Heart left ventricle (tissue), 16 donors: ENCODE measurements at regions not wholly inside any gene's neighbourhood (a gene's known extent, or its start where the extent isn't known, plus 50 kb on each side); places are given as distances from the start of the nearest gene placed in this dataset.

Experiments
- ATAC-seq, 4 donors: fragments of 200-7000 bp; cut with Tn5 transposase; one replicate each; pipeline ENCODE4 v1.9.1; 2020 to 2022; ENCODE audit warnings: moderate library complexity in 4 of 4, mild to moderate bottlenecking in 3 of 4, moderate number of reproducible peaks in 1 of 4
- DNase-seq, 5 donors: peaks; one replicate each; pipeline ENCODE4 v3.0.0-alpha.2; 2020
- H3K27ac ChIP-seq, 12 donors: fragments of 200-600 bp; sonication (generic) in 4 of 12; one replicate each; pipeline versions ENCODE4 v1.5.0 to v1.8.0; 2016 to 2022; ENCODE audit warnings: mild to moderate bottlenecking in 2 of 12
- H3K27me3 ChIP-seq, 9 donors: fragments of 200-600 bp; sonication (generic) in 2 of 9; one replicate each; pipeline versions ENCODE4 v1.5.1 to v1.8.0; 2016 to 2022; ENCODE audit warnings: mild to moderate bottlenecking in 3 of 9
- H3K36me3 ChIP-seq, 9 donors: fragments of 200-600 bp; sonication (generic) in 2 of 9; one replicate each; pipeline versions ENCODE4 v1.5.0 to v1.8.0; 2018 to 2022; ENCODE audit warnings: mild to moderate bottlenecking in 2 of 9
- H3K4me1 ChIP-seq, 12 donors: fragments of 200-600 bp; sonication (generic) in 4 of 12; one replicate each; pipeline versions ENCODE4 v1.5.0 to v1.8.0; 2016 to 2022; ENCODE audit warnings: mild to moderate bottlenecking in 3 of 12
- H3K4me3 ChIP-seq, 12 donors: fragments of 200-600 bp; sonication (generic) in 4 of 12; one replicate each; pipeline versions ENCODE4 v1.5.0 to v1.8.0; 2017 to 2022; ENCODE audit warnings: mild to moderate bottlenecking in 9 of 12, moderate library complexity in 4 of 12
- H3K9me3 ChIP-seq, 12 donors: fragments of 200-600 bp; sonication (generic) in 4 of 12; one replicate each; pipeline versions ENCODE4 v1.5.0 to v1.8.0; 2016 to 2022; ENCODE audit warnings: mild to moderate bottlenecking in 1 of 12
- CTCF ChIP-seq, 12 donors: fragments of 200-600 bp; sonication (generic) in 4 of 12; IDR thresholded peaks; one replicate each; pipeline versions ENCODE4 v1.5.0 to v1.8.0; 2018 to 2022; ENCODE audit warnings: antibody characterized with exemption in 12 of 12, mild to moderate bottlenecking in 5 of 12
- POLR2A ChIP-seq, 2 donors: fragments of 450-650 bp; IDR thresholded peaks; one replicate each; pipeline ENCODE4 v1.6.1; 2017; ENCODE audit warnings: antibody characterized with exemption in 2 of 2, mild to moderate bottlenecking in 2 of 2, moderate library complexity in 2 of 2
- WGBS, 4 donors: extraction: QIAGEN DNeasy Blood & Tissue Kit in 2 of 4; methylation state at CpG; one replicate each; pipeline versions ENCODE4 v1.1.5 to v1.1.7; 2013 to 2018; 5-methylcytosine and 5-hydroxymethylcytosine counted together
- intact Hi-C, 10 donors: fragments of 100-400 bp; cut with DNase I; formaldehyde crosslinking; loops; one replicate each; pipeline versions ENCODE4 v1.11.1 to v1.14.2; 2022
- donor health status: ischemic (EF 13 %, LVEDD 7.1; RV severe dilation, severe dysfunction).
- donor health status: healthy with polysubstance abuse.
- donor health status: DM: no; HTN: yes; CAD: no.
- donor health status: DM: no; HTN: no; CAD: no.
- donor health status: ischemic (EF 25% LVEDD 6.9; RV normal size, moderate dysfunction).
- donor health status: ischemic (EF 25% LVEDD 5.7; RV mildly dilated, moderate dysfunction).
- donor health status: healthy.
- donor health status: DM: yes; HTN: yes; CAD: no.
- donor health status: ischemic (EF 35%, LVEDD 5.7; RV mildly dilated, moderate dysfunction).
- donor health status: nonischemic (EF 11% LVEDD 7.7; RV severe dilation, severe dysfunction).
- donor health status: DM: yes; HTN: yes; CAD: no.
- donor health status: PGD.
- donor health status: ischemic (EF 29% LVEDD 5.4; RV normal size, mild dysfunction).
- donor health status: nonischemic (EF 23%, LVEDD 6.1; RV moderate dilation, normal function).

GRCh38 chrX:68936126-68936525 is 107.3 kb downstream of the EFNB1 start:
- peaks cover 0 to 41% (median 15%) of the 10 kb centered on the region in 12 donors for H3K4me1 ChIP-seq

GRCh38 chrX:68935362-68935761 is 106.5 kb downstream of the EFNB1 start:
- intact Hi-C loops, result loop anchor here in 4 of 10 donors (5.0 to 10.0 kb wide), 4 partner anchors 57 to 103 kb away; no protein-coding TSS in a partner anchor
- H3K4me1 ChIP-seq, result peaks cover 0 to 45% (median 17%) of the 10 kb centered on the region in 12 donors

More at GRCh38 chrX:68936126-68936525, 107.3 kb downstream of the EFNB1 start:
- intact Hi-C loops, result loop anchor here in 4 of 10 donors (5.0 to 10.0 kb wide), 4 partner anchors 56 to 104 kb away; no protein-coding TSS in a partner anchor
- Histone ChIP-seq H3K27me3 (peaks cover 0 to 2% (median 0%) of the 10 kb centered on the region in 9 donors), H3K36me3 (no peaks in the 10 kb centered on the region), H3K4me3 (no peak overlapping the region), H3K27ac (peak overlapping the region in 1 of 12 donors; percentile 38), H3K9me3 (no peaks in the 10 kb centered on the region)
- no peak for TF ChIP-seq POLR2A (IDR thresholded peaks at IDR 0.05)
- ATAC-seq, result no peak
- 67 to 78% (median 74%) methylated on average over 4 of the region's 4 CpGs for WGBS, 4 donors
- DNase-seq, result no peak

GRCh38 chrX:68934922-68935321 is 106.1 kb downstream of the EFNB1 start:
- 56 to 73% (median 72%) methylated on average over 6 of the region's 6 CpGs for WGBS, 4 donors
- DNase-seq (no peak), ATAC-seq (no peak)
- TF ChIP-seq POLR2A (IDR thresholded peaks at IDR 0.05), result no peak
- TF ChIP-seq CTCF (IDR thresholded peaks at IDR 0.05), result no peak
- Histone ChIP-seq H3K27ac (peak overlapping the region in 5 of 12 donors; percentile 3 to 75 (median 16)), H3K9me3 (no peaks in the 10 kb centered on the region), H3K4me1 (peaks cover 0 to 45% (median 17%) of the 10 kb centered on the region in 12 donors), H3K36me3 (no peaks in the 10 kb centered on the region), H3K27me3 (no peaks in the 10 kb centered on the region), H3K4me3 (no peak overlapping the region)
- intact Hi-C loops, result loop anchor here in 6 of 10 donors (5.0 to 10.0 kb wide), 5 partner anchors 38 to 103 kb away; no protein-coding TSS in a partner anchor

More at GRCh38 chrX:68935362-68935761, 106.5 kb downstream of the EFNB1 start:
- no peaks in the 10 kb centered on the region for H3K36me3 ChIP-seq
- 69 to 81% (median 75%) methylated on average over 2 of the region's 2 CpGs for WGBS, 4 donors
- DNase-seq, result no peak
- H3K27me3 ChIP-seq, result no peaks in the 10 kb centered on the region
- peak overlapping the region in 1 of 12 donors; percentile 75 for H3K27ac ChIP-seq
- no peaks in the 10 kb centered on the region for H3K9me3 ChIP-seq
- H3K4me3 ChIP-seq, result no peak overlapping the region
- ATAC-seq, result no peak
- no peak for TF ChIP-seq CTCF (IDR thresholded peaks at IDR 0.05)
- no peak for TF ChIP-seq POLR2A (IDR thresholded peaks at IDR 0.05)

- TF ChIP-seq CTCF (IDR thresholded peaks at IDR 0.05), result no peak
- TF ChIP-seq POLR2A (IDR thresholded peaks at IDR 0.05), result no peak
- Histone ChIP-seq H3K4me3 (no peak overlapping the region), H3K27ac (peak overlapping the region in 8 of 12 donors; percentile 3 to 75 (median 24)), H3K4me1 (peaks cover 0 to 50% (median 17%) of the 10 kb centered on the region in 12 donors), H3K9me3 (no peaks in the 10 kb centered on the region), H3K36me3 (no peaks in the 10 kb centered on the region), H3K27me3 (no peaks in the 10 kb centered on the region)
- WGBS, 4 donors, result 52 to 60% (median 54%) methylated on average over 3 of the region's 3 CpGs
- no peak for ATAC-seq
- no peak for DNase-seq
- intact Hi-C loops, result loop anchor here in 5 of 10 donors (5.0 to 10.0 kb wide), 3 partner anchors 37 to 90 kb away; no protein-coding TSS in a partner anchor
Measured at GRCh38 chrX:68934421-68934820, 105.6 kb downstream of the EFNB1 start.
